ENCODE measurements at regions not wholly inside any gene's neighbourhood (a gene's known extent, or its start where the extent isn't known, plus 50 kb on each side); places are given as distances from the start of the nearest gene placed in this dataset.
"Not testable (repeated sequence)": the region's sequence is repeated elsewhere in the genome, so short reads cannot be mapped to it uniquely, and the experiment has no call there.

GRCh38 chr4:118557298-118557851 is 127.8 kb upstream of the METTL14 start:
- DNase-seq: no peak
- ATAC-seq (ENCODE audit: low read depth): no peak
- H3K36me3 Mint-ChIP-seq (ENCODE audit: low read depth): no peaks in the 10 kb centered on the region
- POLR2A ChIA-PET: no interaction called here
- H3K27me3 Mint-ChIP-seq: peaks cover 6% of the 10 kb centered on the region
- CTCF ChIA-PET: no interaction called here
- H3K4me1 Mint-ChIP-seq: no peaks in the 10 kb centered on the region
- no peak for TF ChIP-seq CTCF (IDR thresholded peaks at IDR 0.05)
- H3K4me3 Mint-ChIP-seq: no peak overlapping the region
- H3K9me3 Mint-ChIP-seq: no peaks in the 10 kb centered on the region
- H3K27ac Mint-ChIP-seq: no peak overlapping the region
- intact Hi-C loops (cut with micrococcal nuclease): no loop called here

GRCh38 chr4:118558188-118558587 is 127.0 kb upstream of the METTL14 start:
- H3K36me3 Mint-ChIP-seq (ENCODE audit: low read depth); intact Hi-C loops (cut with micrococcal nuclease); POLR2A ChIA-PET; H3K9me3 Mint-ChIP-seq; CTCF ChIA-PET; ATAC-seq (ENCODE audit: low read depth); H3K27ac Mint-ChIP-seq; H3K4me3 Mint-ChIP-seq; DNase-seq; H3K27me3 Mint-ChIP-seq; H3K4me1 Mint-ChIP-seq: not testable (repeated sequence)

GRCh38 chr4:118561559-118561958 is 123.6 kb upstream of the METTL14 start:
- intact Hi-C loops (cut with micrococcal nuclease): not testable (repeated sequence)

GRCh38 chr4:118566003-118566513 is 119.1 kb upstream of the METTL14 start:
- ATAC-seq (ENCODE audit: low read depth); H3K36me3 Mint-ChIP-seq (ENCODE audit: low read depth); intact Hi-C loops (cut with micrococcal nuclease); CTCF ChIA-PET; POLR2A ChIA-PET; H3K27me3 Mint-ChIP-seq; H3K4me1 Mint-ChIP-seq; H3K4me3 Mint-ChIP-seq; H3K27ac Mint-ChIP-seq; DNase-seq; H3K9me3 Mint-ChIP-seq: not testable (repeated sequence)

More at GRCh38 chr4:118561559-118561958, 123.6 kb upstream of the METTL14 start:
- H3K27me3 Mint-ChIP-seq; H3K27ac Mint-ChIP-seq; H3K4me3 Mint-ChIP-seq; H3K4me1 Mint-ChIP-seq; H3K36me3 Mint-ChIP-seq (ENCODE audit: low read depth); ATAC-seq (ENCODE audit: low read depth); POLR2A ChIA-PET; DNase-seq; CTCF ChIA-PET; H3K9me3 Mint-ChIP-seq: not testable (repeated sequence)

- H3K4me3 Mint-ChIP-seq; H3K4me1 Mint-ChIP-seq; ATAC-seq (ENCODE audit: low read depth); intact Hi-C loops (cut with micrococcal nuclease); CTCF ChIA-PET; H3K27ac Mint-ChIP-seq; H3K9me3 Mint-ChIP-seq; H3K36me3 Mint-ChIP-seq (ENCODE audit: low read depth); DNase-seq; POLR2A ChIA-PET: not testable (repeated sequence)
- peaks cover 10% of the 10 kb centered on the region for H3K27me3 Mint-ChIP-seq
Measured at GRCh38 chr4:118572991-118573390, 112.2 kb upstream of the METTL14 start.

GRCh38 chr4:118574251-118574913 is 110.8 kb upstream of the METTL14 start:
- peaks cover 12% of the 10 kb centered on the region for H3K27me3 Mint-ChIP-seq
- H3K4me3 Mint-ChIP-seq; POLR2A ChIA-PET; intact Hi-C loops (cut with micrococcal nuclease); CTCF ChIA-PET; H3K4me1 Mint-ChIP-seq; H3K27ac Mint-ChIP-seq; DNase-seq; H3K9me3 Mint-ChIP-seq; H3K36me3 Mint-ChIP-seq (ENCODE audit: low read depth); ATAC-seq (ENCODE audit: low read depth): not testable (repeated sequence)

- H3K27ac Mint-ChIP-seq; intact Hi-C loops (cut with micrococcal nuclease); DNase-seq; H3K4me1 Mint-ChIP-seq; ATAC-seq (ENCODE audit: low read depth); POLR2A ChIA-PET; CTCF ChIA-PET; H3K36me3 Mint-ChIP-seq (ENCODE audit: low read depth); H3K9me3 Mint-ChIP-seq; H3K4me3 Mint-ChIP-seq: not testable (repeated sequence)
- H3K27me3 Mint-ChIP-seq: peaks cover 11% of the 10 kb centered on the region
Measured at GRCh38 chr4:118575057-118575456, 110.1 kb upstream of the METTL14 start.

GRCh38 chr4:118575726-118576125 is 109.5 kb upstream of the METTL14 start:
- ATAC-seq (ENCODE audit: low read depth); CTCF ChIA-PET; H3K4me3 Mint-ChIP-seq; DNase-seq; H3K9me3 Mint-ChIP-seq; intact Hi-C loops (cut with micrococcal nuclease); H3K4me1 Mint-ChIP-seq; H3K27ac Mint-ChIP-seq; H3K27me3 Mint-ChIP-seq; POLR2A ChIA-PET; H3K36me3 Mint-ChIP-seq (ENCODE audit: low read depth): not testable (repeated sequence)

GRCh38 chr4:118576709-118577219 is 108.4 kb upstream of the METTL14 start:
- H3K4me1 Mint-ChIP-seq; H3K4me3 Mint-ChIP-seq; H3K9me3 Mint-ChIP-seq; H3K27ac Mint-ChIP-seq; intact Hi-C loops (cut with micrococcal nuclease); DNase-seq; ATAC-seq (ENCODE audit: low read depth); H3K36me3 Mint-ChIP-seq (ENCODE audit: low read depth); H3K27me3 Mint-ChIP-seq; CTCF ChIA-PET: not testable (repeated sequence)
- POLR2A ChIA-PET: interaction anchor here (0.7 kb wide), 1 partner anchor 24 kb away, joined by 11 read pairs; no protein-coding TSS in a partner anchor

All from activated B cell treated with CpG ODN at 0.5 μM for 24 hours (primary cell).